ENCODE measurements at regions not wholly inside any gene's neighbourhood (a gene's known extent, or its start where the extent isn't known, plus 50 kb on each side); places are given as distances from the start of the nearest gene placed in this dataset.

DNA sequence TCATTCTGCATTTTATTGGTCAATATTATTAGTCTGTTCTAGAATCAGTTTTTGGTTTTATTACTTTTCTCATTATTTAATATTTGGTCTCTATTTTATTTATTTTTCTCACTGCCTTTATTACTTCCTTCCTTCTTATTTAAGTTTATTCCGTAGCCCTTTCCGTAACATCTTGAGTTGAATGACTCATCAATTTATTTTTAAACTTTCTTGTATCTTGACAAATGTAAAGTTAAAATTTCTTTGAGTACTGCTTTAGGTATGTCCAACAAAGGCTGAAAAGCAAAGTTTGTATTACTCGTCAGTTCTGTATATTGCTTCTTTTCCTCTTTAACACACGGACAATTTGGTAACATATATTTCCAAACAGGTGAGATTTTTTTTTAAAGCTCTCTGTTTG lies 192.0 kb downstream of the CD109 start:
- Histone ChIP-seq H3K9ac (ENCODE audit: low read length) (no peak overlapping the region), H3F3A (ENCODE audit: insufficient read depth, low read length, poor library complexity, severe bottlenecking) (no peaks in the 10 kb centered on the region), H3K9me3 (ENCODE audit: low read length) (no peaks in the 10 kb centered on the region), H3K79me2 (replicated peaks; ENCODE audit: insufficient read depth, low read length) (no peaks in the 10 kb centered on the region), H4K20me1 (ENCODE audit: insufficient read depth) (no peaks in the 10 kb centered on the region), H3K36me3 (ENCODE audit: insufficient read depth, low read length) (no peaks in the 10 kb centered on the region), H3K4me2 (ENCODE audit: low read length) (no peak overlapping the region), H3K9me2 (ENCODE audit: insufficient read depth, low read length) (no peaks in the 10 kb centered on the region), H2AFZ (ENCODE audit: low read depth, low read length) (no peak overlapping the region), H3K27ac (ENCODE audit: low read length) (no peak overlapping the region), H3K27me3 (ENCODE audit: insufficient read depth, low read depth, low read length) (no peaks in the 10 kb centered on the region), H3K4me3 (ENCODE audit: low read length) (no peak overlapping the region)
- TF ChIP-seq, protein P1, sequence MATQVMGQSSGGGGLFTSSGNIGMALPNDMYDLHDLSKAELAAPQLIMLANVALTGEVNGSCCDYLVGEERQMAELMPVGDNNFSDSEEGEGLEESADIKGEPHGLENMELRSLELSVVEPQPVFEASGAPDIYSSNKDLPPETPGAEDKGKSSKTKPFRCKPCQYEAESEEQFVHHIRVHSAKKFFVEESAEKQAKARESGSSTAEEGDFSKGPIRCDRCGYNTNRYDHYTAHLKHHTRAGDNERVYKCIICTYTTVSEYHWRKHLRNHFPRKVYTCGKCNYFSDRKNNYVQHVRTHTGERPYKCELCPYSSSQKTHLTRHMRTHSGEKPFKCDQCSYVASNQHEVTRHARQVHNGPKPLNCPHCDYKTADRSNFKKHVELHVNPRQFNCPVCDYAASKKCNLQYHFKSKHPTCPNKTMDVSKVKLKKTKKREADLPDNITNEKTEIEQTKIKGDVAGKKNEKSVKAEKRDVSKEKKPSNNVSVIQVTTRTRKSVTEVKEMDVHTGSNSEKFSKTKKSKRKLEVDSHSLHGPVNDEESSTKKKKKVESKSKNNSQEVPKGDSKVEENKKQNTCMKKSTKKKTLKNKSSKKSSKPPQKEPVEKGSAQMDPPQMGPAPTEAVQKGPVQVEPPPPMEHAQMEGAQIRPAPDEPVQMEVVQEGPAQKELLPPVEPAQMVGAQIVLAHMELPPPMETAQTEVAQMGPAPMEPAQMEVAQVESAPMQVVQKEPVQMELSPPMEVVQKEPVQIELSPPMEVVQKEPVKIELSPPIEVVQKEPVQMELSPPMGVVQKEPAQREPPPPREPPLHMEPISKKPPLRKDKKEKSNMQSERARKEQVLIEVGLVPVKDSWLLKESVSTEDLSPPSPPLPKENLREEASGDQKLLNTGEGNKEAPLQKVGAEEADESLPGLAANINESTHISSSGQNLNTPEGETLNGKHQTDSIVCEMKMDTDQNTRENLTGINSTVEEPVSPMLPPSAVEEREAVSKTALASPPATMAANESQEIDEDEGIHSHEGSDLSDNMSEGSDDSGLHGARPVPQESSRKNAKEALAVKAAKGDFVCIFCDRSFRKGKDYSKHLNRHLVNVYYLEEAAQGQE (IDR thresholded peaks at IDR 0.05; ENCODE audit: borderline replicate concordance) = no peak
- no peak for TF ChIP-seq TAF1 (IDR thresholded peaks at IDR 0.05; ENCODE audit: low read depth)
- TF ChIP-seq SMC3 (conservative IDR thresholded peaks at IDR 0.05; ENCODE audit: poor library complexity) = no peak
- TF ChIP-seq, protein P2, sequence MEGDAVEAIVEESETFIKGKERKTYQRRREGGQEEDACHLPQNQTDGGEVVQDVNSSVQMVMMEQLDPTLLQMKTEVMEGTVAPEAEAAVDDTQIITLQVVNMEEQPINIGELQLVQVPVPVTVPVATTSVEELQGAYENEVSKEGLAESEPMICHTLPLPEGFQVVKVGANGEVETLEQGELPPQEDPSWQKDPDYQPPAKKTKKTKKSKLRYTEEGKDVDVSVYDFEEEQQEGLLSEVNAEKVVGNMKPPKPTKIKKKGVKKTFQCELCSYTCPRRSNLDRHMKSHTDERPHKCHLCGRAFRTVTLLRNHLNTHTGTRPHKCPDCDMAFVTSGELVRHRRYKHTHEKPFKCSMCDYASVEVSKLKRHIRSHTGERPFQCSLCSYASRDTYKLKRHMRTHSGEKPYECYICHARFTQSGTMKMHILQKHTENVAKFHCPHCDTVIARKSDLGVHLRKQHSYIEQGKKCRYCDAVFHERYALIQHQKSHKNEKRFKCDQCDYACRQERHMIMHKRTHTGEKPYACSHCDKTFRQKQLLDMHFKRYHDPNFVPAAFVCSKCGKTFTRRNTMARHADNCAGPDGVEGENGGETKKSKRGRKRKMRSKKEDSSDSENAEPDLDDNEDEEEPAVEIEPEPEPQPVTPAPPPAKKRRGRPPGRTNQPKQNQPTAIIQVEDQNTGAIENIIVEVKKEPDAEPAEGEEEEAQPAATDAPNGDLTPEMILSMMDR (IDR thresholded peaks at IDR 0.05; ENCODE audit: poor library complexity, severe bottlenecking) = no peak
- TF ChIP-seq RAD21 (conservative IDR thresholded peaks at IDR 0.05) = no peak
- no peak for TF ChIP-seq MXI1 (conservative IDR thresholded peaks at IDR 0.05; ENCODE audit: poor library complexity, severe bottlenecking)
- TF ChIP-seq EZH2 (IDR thresholded peaks at IDR 0.05; ENCODE audit: borderline replicate concordance, insufficient read depth, low read length, poor library complexity, severe bottlenecking) = no peak
- no peak for TF ChIP-seq EP300 (conservative IDR thresholded peaks at IDR 0.05; ENCODE audit: poor library complexity, severe bottlenecking)
- no peak for TF ChIP-seq POLR2AphosphoS5 (IDR thresholded peaks at IDR 0.05)

DNA sequence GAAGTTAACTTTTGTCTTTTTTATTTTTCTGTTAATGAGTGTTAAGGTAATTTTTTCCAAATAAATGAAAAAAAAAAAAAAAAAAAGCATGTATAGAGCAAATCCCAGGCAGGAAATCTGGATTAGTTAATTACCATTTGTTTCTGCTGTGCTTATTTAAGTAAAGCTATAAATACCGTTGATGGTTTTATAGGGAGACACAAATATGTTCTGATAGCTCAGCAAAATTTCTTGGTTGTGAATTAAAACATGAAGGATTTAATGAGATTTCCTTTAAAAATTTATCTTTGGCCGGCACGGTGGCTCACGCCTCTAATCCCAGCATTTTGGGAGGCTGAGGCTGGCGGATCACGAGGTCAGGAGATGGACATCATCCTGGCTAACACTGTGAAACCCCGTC lies 189.4 kb downstream of the CD109 start:
- Histone ChIP-seq H3K4me2 (ENCODE audit: low read length) (no peak overlapping the region), H3K9me2 (ENCODE audit: insufficient read depth, low read length) (no peaks in the 10 kb centered on the region), H3K4me3 (ENCODE audit: low read length) (no peak overlapping the region), H3K79me2 (replicated peaks; ENCODE audit: insufficient read depth, low read length) (no peaks in the 10 kb centered on the region), H3K9me3 (ENCODE audit: low read length) (no peaks in the 10 kb centered on the region), H3K27me3 (ENCODE audit: insufficient read depth, low read depth, low read length) (no peaks in the 10 kb centered on the region), H4K20me1 (ENCODE audit: insufficient read depth) (no peaks in the 10 kb centered on the region), H3F3A (ENCODE audit: insufficient read depth, low read length, poor library complexity, severe bottlenecking) (no peaks in the 10 kb centered on the region), H3K27ac (ENCODE audit: low read length) (no peak overlapping the region), H2AFZ (ENCODE audit: low read depth, low read length) (no peak overlapping the region), H3K36me3 (ENCODE audit: insufficient read depth, low read length) (no peaks in the 10 kb centered on the region), H3K9ac (ENCODE audit: low read length) (no peak overlapping the region)
- TF ChIP-seq EZH2 (IDR thresholded peaks at IDR 0.05; ENCODE audit: borderline replicate concordance, insufficient read depth, low read length, poor library complexity, severe bottlenecking) (no peak), SMC3 (conservative IDR thresholded peaks at IDR 0.05; ENCODE audit: poor library complexity) (no peak), MXI1 (conservative IDR thresholded peaks at IDR 0.05; ENCODE audit: poor library complexity, severe bottlenecking) (no peak), EP300 (conservative IDR thresholded peaks at IDR 0.05; ENCODE audit: poor library complexity, severe bottlenecking) (no peak), TAF1 (IDR thresholded peaks at IDR 0.05; ENCODE audit: low read depth) (no peak)
- TF ChIP-seq, protein P2 (IDR thresholded peaks at IDR 0.05; ENCODE audit: poor library complexity, severe bottlenecking) = no peak
- TF ChIP-seq, protein P1 (IDR thresholded peaks at IDR 0.05; ENCODE audit: borderline replicate concordance) = no peak

Data from neural cell (in vitro differentiated cells).